Fibroblast of lung (primary cell): ENCODE measurements at regions not wholly inside any gene's neighbourhood (a gene's known extent, or its start where the extent isn't known, plus 50 kb on each side); places are given as distances from the start of the nearest gene placed in this dataset.
A peak's percentile ranks its signal among the peaks of the same experiment; 100 is the strongest.

Source experiments
- DNase-seq, 2 donors: peaks; one replicate each; pipeline versions ENCODE4 v3.0.0 to v3.0.0-alpha.2; 2010; ENCODE audit warnings: low read depth in 2 of 2
- H2AFZ ChIP-seq: 2 replicates; pipeline ENCODE4 v1.5.1; 2012; ENCODE audit warnings: low read length, control low read depth, inconsistent platforms
- H3K27ac ChIP-seq: 2 replicates; pipeline ENCODE4 v1.5.1; 2011; ENCODE audit warnings: low read length, control low read depth; ENCODE audit not compliant: insufficient read depth
- H3K27me3 ChIP-seq: 2 replicates; pipeline ENCODE4 v1.5.1; 2011; ENCODE audit warnings: mild to moderate bottlenecking, low read length; ENCODE audit not compliant: control insufficient read depth, insufficient read depth
- H3K36me3 ChIP-seq: 2 replicates; pipeline ENCODE4 v1.5.1; 2011; ENCODE audit warnings: low read length; ENCODE audit not compliant: control insufficient read depth, insufficient read depth
- H3K4me1 ChIP-seq: 2 replicates; pipeline ENCODE4 v1.5.1; 2011; ENCODE audit warnings: low read length; ENCODE audit not compliant: control insufficient read depth, insufficient read depth; ENCODE audit errors: extremely low read depth
- H3K4me2 ChIP-seq: 2 replicates; pipeline ENCODE4 v1.5.1; 2011; ENCODE audit warnings: low read length, control low read depth; ENCODE audit not compliant: insufficient read depth; ENCODE audit errors: extremely low read depth
- H3K4me3 ChIP-seq, 4 experiments: fragments of 200-600 bp in 1 of 4; sonication (generic) in 1 of 4; replicated peaks in 1 of 4; 2 replicates each; pipeline ENCODE4 v1.5.1; 2011 to 2016; ENCODE audit warnings: low read length in 4 of 4, low read depth in 3 of 4, mild to moderate bottlenecking in 3 of 4, control low read depth in 2 of 4, inconsistent platforms in 1 of 4, mixed read lengths in 1 of 4; ENCODE audit not compliant: insufficient read depth in 1 of 4; ENCODE audit errors: control extremely low read depth in 1 of 4
- H3K79me2 ChIP-seq: 2 replicates; pipeline ENCODE4 v1.5.1; 2012; ENCODE audit warnings: mild to moderate bottlenecking, low read length, inconsistent platforms; ENCODE audit not compliant: control insufficient read depth, insufficient read depth
- H3K9ac ChIP-seq: 2 replicates; pipeline ENCODE4 v1.5.1; 2011; ENCODE audit warnings: mild to moderate bottlenecking, low read length, control low read depth; ENCODE audit not compliant: insufficient read depth
- H3K9me3 ChIP-seq: 2 replicates; pipeline ENCODE4 v1.5.1; 2012; ENCODE audit warnings: low read depth, low read length; ENCODE audit not compliant: control insufficient read depth, insufficient read depth
- H4K20me1 ChIP-seq: 2 replicates; pipeline ENCODE4 v1.5.1; 2011; ENCODE audit warnings: low read length; ENCODE audit not compliant: control insufficient read depth, insufficient read depth; ENCODE audit errors: extremely low read depth
- EZH2 ChIP-seq: IDR thresholded peaks from 2 replicates; pipeline ENCODE4 v1.5.1; 2012; ENCODE audit warnings: low read length, control low read depth, mild to moderate bottlenecking; ENCODE audit errors: missing control alignments
- TF ChIP-seq, protein P1 (sequence below), 2 donors: IDR thresholded peaks in 1 of 2; conservative IDR thresholded peaks in 1 of 2; 1 replicate in 1 of 2; 2 replicates in 1 of 2; pipeline ENCODE4 v1.5.1; 2011 to 2012; ENCODE audit warnings: low read length in 2 of 2, control low read depth in 1 of 2, inconsistent platforms in 1 of 2, low read depth in 1 of 2, mild to moderate bottlenecking in 1 of 2

DNA sequence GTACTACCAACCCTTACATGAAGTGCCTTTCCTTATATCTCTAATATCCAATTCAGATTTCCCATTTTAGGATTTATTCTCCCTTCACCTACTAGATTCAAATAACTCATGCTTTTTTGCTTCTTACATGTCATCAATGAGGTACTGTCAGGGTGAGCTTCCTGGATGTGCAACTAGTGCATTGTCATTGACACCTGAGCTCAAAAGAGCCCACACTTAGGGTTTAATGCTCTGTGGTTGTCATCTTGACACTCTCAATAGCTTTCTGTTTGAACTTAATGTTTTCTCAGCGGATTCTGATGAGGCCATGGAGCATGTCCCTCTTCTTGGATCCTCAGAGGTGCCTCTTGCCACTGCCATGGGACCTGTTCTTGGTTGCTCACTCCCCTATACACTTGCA, 1033.3 kb upstream of the EYS start:
- no peak for TF ChIP-seq EZH2
- TF ChIP-seq, protein P1, sequence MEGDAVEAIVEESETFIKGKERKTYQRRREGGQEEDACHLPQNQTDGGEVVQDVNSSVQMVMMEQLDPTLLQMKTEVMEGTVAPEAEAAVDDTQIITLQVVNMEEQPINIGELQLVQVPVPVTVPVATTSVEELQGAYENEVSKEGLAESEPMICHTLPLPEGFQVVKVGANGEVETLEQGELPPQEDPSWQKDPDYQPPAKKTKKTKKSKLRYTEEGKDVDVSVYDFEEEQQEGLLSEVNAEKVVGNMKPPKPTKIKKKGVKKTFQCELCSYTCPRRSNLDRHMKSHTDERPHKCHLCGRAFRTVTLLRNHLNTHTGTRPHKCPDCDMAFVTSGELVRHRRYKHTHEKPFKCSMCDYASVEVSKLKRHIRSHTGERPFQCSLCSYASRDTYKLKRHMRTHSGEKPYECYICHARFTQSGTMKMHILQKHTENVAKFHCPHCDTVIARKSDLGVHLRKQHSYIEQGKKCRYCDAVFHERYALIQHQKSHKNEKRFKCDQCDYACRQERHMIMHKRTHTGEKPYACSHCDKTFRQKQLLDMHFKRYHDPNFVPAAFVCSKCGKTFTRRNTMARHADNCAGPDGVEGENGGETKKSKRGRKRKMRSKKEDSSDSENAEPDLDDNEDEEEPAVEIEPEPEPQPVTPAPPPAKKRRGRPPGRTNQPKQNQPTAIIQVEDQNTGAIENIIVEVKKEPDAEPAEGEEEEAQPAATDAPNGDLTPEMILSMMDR (conservative IDR thresholded peaks at IDR 0.05 in 1 of 2, IDR thresholded peaks at IDR 0.05 in 1 of 2; ENCODE audit: low read depth in 1 of 2, low read length in 2 of 2): no peak
- no peaks in the 10 kb centered on the region for H3K9me3 ChIP-seq
- H4K20me1 ChIP-seq: no peaks in the 10 kb centered on the region
- no peak overlapping the region for H3K4me3 ChIP-seq
- no peaks in the 10 kb centered on the region for H3K4me1 ChIP-seq
- no peak for DNase-seq
- H3K9ac ChIP-seq: no peak overlapping the region
- no peaks in the 10 kb centered on the region for H3K36me3 ChIP-seq
- no peak overlapping the region for H3K4me2 ChIP-seq
- no peaks in the 10 kb centered on the region for H3K27me3 ChIP-seq
- no peaks in the 10 kb centered on the region for H3K79me2 ChIP-seq
- H3K27ac ChIP-seq: no peak overlapping the region
- H2AFZ ChIP-seq: no peak overlapping the region

DNA sequence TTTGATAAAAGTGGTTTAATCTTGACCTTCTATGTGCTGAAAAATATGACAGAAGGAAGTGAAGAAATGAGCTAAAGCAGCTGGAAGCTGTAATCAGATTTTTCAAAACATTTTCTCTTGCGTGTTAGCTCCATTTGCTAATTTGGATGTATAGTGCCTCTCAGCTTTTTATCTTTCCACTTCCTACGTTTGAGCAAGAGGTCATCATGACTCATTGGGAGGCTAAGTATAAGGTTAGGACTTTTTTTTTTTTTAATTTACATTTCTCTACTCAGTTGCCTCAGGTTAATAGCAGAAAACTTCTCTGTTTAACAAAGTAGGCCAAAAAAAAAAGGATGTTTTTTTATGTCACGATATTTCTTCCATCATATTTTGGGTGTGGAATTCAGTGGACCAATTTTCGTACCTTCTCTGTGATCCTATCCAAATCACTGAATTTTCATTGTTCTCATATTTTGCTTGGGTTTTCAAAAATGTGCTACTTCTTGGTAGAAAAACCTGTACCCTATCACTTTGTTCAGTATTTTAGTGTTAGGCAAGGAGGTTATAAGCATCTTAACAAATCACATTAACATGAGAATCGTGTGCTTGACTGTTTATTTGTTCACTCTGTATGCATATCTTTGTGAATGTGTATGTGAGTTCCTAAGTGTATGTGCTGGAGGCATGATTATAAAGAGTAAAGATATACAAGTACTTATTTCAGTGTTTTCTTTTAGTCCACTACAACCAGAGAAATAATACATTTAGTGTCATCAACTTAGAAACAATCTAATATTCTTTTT, 1028.3 kb upstream of the EYS start:
- Histone ChIP-seq H3K4me1 (no peaks in the 10 kb centered on the region), H3K36me3 (no peaks in the 10 kb centered on the region), H2AFZ (no peak overlapping the region), H3K4me2 (no peak overlapping the region), H3K27ac (no peak overlapping the region), H3K4me3 (no peak overlapping the region), H3K9me3 (no peaks in the 10 kb centered on the region), H3K9ac (no peak overlapping the region), H3K79me2 (no peaks in the 10 kb centered on the region), H3K27me3 (no peaks in the 10 kb centered on the region), H4K20me1 (no peaks in the 10 kb centered on the region)
- DNase-seq: peak; percentile 27 to 89
- TF ChIP-seq, protein P1 (conservative IDR thresholded peaks at IDR 0.05 in 1 of 2, IDR thresholded peaks at IDR 0.05 in 1 of 2; ENCODE audit: low read depth in 1 of 2, low read length in 2 of 2): no peak
- no peak for TF ChIP-seq EZH2

DNA sequence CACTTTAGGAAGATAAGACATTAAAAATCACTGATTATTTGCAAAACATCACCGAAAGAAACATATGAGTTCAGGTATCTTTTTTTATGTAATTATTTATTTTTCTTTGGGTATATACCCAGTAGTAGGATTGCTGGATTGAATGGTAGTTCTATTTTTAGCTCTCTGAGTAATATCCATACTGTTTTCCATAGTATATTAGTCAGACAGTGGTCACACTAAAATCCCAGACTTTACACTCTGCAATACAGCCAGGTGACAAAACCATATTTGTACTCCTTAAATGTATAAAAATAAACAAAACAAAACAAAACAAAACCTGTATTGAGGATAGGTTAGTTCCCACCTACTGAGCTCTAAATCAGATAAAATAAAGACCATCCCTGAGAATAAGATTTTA, 1024.3 kb upstream of the EYS start:
- H3K36me3 ChIP-seq: no peaks in the 10 kb centered on the region
- H3K9me3 ChIP-seq: no peaks in the 10 kb centered on the region
- H3K27me3 ChIP-seq: no peaks in the 10 kb centered on the region
- DNase-seq: peak in 1 of 2 donors; percentile 9
- no peak overlapping the region for H3K4me2 ChIP-seq
- no peak overlapping the region for H3K27ac ChIP-seq
- H3K9ac ChIP-seq: no peak overlapping the region
- no peak overlapping the region for H2AFZ ChIP-seq
- no peak for TF ChIP-seq EZH2
- TF ChIP-seq, protein P1 (conservative IDR thresholded peaks at IDR 0.05 in 1 of 2, IDR thresholded peaks at IDR 0.05 in 1 of 2; ENCODE audit: low read depth in 1 of 2, low read length in 2 of 2): no peak
- no peaks in the 10 kb centered on the region for H3K4me1 ChIP-seq
- H3K79me2 ChIP-seq: no peaks in the 10 kb centered on the region
- no peaks in the 10 kb centered on the region for H4K20me1 ChIP-seq
- no peak overlapping the region for H3K4me3 ChIP-seq
